GM12892 (cell line): ENCODE measurements at regions not wholly inside any gene's neighbourhood (a gene's known extent, or its start where the extent isn't known, plus 50 kb on each side); places are given as distances from the start of the nearest gene placed in this dataset.
A peak's percentile ranks its signal among the peaks of the same experiment; 100 is the strongest.

ENCODE experiments used
- DNase-seq: peaks from one replicate; pipeline ENCODE4 v3.0.0; 2011; ENCODE audit not compliant: insufficient read length
- FAIRE-seq: peaks from 2 replicates; lab custom pipeline; 2011; peaks lifted over from hg19 to GRCh38; lab: Jason Lieb, UNC
- POLR2A ChIP-seq: IDR thresholded peaks from 2 replicates; pipeline ENCODE4 v1.6.1; 2011; ENCODE audit warnings: low read depth, low read length, control low read depth
- POLR2AphosphoS5 ChIP-seq: IDR thresholded peaks from 2 replicates; pipeline ENCODE4 v1.6.1; 2011; ENCODE audit warnings: low read depth, low read length, control low read depth
- TAF1 ChIP-seq: IDR thresholded peaks from 2 replicates; pipeline ENCODE4 v1.6.1; 2011; ENCODE audit warnings: low read depth, mild to moderate bottlenecking, control low read depth, low read length, borderline replicate concordance

DNA sequence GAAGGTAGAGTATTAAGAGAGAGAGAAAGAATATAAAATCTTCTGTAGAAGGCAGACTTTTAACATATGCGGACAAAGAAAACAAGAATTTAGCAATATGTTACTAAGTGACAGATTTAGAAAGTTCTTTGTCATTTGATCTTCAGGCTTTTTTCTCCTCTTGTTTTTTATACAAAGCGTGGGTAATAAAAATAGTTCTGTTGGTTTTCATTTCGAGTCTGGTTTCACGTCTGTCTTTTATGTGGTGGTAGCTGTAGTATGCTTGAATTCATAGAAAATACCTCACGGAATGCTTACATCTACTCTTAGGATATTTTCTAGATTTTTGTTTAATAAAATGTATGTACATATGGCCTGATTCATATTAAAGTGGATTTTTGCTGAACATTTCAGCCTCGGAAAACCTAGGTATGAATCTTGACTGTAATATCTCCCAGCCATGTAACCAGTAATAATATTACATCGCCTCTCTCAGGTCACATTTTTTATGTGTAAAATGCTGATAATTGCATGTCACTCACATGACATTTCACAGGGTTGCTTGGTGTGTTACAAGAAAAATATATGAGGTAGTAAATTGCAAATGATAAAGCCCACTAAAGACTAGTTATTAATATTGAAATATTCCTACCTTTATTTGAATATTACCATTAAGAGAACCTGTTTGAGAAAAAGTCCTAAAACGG, 72.5 kb upstream of the TAF11L2 start:
- no peak for FAIRE-seq
- no peak for DNase-seq
- no peak for TF ChIP-seq POLR2A
- TF ChIP-seq TAF1: no peak
- TF ChIP-seq POLR2AphosphoS5: no peak

DNA sequence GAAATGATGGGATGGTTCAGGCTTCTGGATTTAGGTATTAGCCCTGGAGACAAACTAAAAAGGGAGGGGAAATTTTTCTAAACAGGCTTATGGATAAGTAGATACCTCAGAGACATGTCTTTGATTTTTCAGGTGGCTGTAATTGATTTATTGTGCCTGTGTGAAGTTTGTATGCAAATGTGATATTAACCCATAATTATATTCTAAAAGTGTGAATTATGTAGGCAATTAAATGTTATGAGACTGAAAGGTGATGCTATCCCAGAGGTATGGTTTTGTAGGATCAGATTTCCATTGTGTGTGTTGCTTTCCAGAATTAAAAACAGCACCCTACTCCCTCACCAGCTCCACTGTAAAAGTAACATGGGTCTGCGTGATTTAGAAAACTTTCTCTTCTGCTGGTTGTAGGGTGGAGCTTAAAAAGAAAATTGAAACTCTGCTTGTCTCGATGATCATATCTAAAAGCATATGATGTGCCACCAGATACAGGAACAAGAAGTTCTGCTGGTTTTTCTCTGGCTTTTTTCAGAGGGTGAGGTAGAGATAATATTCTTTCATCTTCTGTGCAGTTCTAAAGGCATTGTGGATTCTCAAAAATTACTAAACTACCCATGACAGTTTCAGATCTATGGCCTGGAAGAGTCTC, 71.8 kb upstream of the TAF11L2 start:
- peak; percentile 56 for FAIRE-seq
- DNase-seq: no peak
- no peak for TF ChIP-seq POLR2AphosphoS5
- TF ChIP-seq POLR2A: no peak
- no peak for TF ChIP-seq TAF1

DNA sequence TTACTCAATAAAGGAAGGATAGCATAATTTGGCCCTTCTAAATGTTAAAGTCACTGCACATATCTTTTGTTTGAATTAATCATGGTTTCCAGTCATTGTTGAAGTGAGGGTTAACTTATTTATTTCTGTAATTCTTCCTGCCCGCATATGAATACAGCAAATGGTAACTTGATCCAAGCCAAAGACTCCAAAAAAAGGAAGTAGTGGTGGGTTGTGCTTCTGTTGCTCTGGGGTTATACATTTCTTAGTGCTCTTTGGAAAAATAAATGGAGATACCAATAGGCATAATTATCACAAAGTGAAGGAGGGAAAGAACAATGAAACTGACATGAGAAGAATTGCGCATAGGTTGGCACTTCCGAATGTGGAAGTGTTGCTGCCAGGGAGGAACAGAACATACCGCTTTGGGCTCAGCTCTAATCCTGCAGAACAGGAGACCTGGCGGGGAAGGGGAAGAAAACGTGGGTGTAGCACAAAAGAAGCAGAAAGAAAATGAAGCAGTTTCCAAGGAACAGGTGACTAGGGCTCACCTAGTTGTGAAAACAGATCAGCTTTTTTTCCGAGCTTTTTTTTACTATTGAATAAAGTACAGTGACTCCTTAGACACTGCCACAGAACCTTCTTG, 69.7 kb upstream of the TAF11L2 start:
- FAIRE-seq (no peak), DNase-seq (no peak)
- TF ChIP-seq TAF1 (no peak), POLR2A (no peak), POLR2AphosphoS5 (no peak)

DNA sequence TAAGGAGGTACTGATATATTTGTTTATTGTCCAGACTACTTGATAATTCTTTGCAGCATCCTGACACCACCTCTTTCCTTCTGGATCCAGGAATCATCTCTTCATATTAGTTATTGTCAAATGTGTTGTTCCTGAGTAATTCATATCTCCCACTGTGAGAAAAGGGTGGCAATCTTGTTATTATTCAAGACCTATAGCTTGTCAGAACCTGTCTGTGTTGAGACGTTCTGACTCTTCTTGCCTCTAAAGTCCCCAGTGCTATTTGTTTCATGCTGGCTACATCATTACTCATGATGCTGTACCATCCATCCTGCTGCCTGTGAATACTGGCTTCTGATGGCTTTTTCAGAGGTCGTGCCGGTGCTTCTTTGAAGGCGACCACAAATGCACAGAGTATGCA, 68.7 kb upstream of the TAF11L2 start:
- no peak for DNase-seq
- TF ChIP-seq POLR2AphosphoS5 (no peak), POLR2A (no peak)
- FAIRE-seq: no peak

DNA sequence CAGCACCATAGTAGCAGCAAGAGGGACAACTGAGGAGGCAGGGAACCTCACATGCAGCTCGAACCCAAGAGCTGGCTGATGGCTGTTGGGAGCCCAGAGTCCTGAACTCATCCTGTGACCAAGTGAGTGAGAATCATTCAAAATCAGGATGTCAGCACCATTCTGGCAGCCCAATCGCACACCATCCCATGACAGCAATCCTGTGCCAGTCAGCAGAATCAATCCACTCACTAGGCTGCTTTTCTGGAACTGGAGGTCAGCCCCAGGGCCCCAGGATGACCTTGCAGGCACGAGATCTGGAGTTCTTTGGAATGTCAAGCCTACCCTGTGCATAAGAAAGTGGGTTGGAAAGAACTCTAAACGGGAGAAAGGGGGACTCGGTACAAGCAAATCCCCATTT, 67.8 kb upstream of the TAF11L2 start:
- TF ChIP-seq POLR2A (no peak), TAF1 (no peak), POLR2AphosphoS5 (no peak)
- no peak for DNase-seq
- FAIRE-seq: no peak

DNA sequence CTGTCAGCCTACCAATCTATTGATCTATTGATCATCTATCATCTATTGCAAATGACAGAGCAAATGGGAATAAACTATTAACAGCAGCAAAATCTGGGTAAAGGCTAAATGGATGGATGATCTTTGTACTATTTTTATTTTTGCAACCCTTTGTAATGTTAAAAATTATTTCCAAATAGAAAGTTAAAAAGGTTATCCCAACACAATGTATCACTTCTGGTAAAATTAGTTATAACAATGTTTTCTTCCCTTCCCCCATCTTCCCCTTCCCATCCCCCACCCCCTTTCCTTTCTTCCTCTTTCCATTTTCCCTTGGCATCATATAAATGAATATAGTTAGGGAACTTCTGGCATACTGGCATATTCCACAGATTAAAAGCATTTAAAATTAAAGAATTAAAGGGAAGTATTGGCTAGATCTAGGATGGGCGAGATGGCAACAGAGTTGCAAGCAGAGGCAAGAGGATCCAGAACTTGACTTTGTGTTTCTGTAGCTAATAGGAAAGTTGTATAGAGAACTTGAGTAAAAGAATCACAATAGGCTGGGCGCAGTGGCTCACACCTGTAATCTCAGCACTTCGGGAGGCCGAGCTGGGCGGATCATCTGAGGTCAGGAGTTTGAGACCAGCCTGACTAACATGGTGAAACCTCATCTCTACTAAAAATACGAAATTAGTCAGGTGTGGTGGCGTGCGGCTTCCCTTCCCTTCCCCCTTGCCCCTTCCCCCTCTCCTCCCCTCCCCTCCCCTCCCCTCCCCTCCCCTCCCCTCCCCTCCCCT, 66.6 kb upstream of the TAF11L2 start:
- no peak for FAIRE-seq
- no peak for DNase-seq
- TF ChIP-seq TAF1 (no peak), POLR2AphosphoS5 (no peak), POLR2A (no peak)

DNA sequence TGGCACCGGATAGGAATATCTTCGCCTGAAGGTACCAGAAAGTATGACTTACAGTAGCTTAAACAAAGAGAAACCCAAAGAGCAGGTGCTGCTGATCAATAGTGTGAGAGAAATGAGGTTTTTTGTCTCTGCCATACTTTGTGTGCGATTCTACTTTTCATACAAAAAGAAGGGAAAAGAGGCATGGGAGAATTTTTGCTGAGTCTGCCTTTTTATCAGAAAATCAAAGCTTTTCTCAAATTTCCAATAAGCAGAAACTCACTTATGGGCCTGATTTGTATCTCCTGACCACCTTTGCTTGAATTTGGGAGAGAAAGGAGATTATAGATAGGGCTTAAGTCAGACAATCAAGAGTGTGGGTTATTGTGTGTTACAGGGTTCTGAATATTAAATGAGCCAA, 65.5 kb upstream of the TAF11L2 start:
- no peak for FAIRE-seq
- no peak for TF ChIP-seq POLR2AphosphoS5
- TF ChIP-seq TAF1: no peak
- TF ChIP-seq POLR2A: no peak
- DNase-seq: no peak

DNA sequence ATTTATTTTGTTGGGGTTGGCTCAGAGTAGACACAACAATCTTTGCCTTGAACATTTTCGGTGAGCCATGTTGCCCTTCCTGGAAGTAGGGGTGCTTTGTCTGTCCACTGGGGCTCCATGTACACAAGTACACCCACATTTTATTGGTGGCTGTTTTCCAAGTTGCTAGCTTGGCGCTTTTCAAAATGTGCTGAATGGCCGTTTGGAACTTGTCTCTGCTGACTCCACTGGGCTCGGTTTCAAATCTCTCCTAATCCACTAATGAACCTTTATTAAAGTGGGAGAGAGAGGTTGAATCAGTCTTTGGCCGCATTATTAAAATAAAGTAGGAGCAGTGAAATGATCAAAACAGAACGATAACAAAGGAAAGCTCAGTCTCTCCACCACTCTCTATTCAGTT, 64.6 kb upstream of the TAF11L2 start:
- no peak for DNase-seq
- FAIRE-seq: no peak
- TF ChIP-seq POLR2A (no peak), POLR2AphosphoS5 (no peak), TAF1 (no peak)

DNA sequence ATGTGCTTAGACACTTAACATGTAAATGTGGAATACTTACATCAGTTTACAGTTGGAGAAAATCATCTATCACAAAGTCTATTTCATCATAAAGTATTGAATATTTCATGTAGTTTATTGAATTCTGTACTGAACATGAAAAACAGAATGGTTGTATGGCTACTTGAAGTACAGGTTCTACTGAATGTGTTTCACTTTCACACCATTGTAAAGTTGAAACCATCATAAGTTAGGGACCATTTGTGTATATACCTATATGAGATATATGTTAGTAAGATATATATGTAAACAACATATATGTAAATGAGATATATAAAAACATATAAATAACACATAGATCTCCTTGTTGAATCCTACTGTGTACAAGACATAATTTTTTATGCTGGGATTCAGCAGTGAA, 63.0 kb upstream of the TAF11L2 start:
- no peak for FAIRE-seq
- TF ChIP-seq TAF1: no peak
- TF ChIP-seq POLR2A: no peak
- no peak for TF ChIP-seq POLR2AphosphoS5
- DNase-seq: no peak

DNA sequence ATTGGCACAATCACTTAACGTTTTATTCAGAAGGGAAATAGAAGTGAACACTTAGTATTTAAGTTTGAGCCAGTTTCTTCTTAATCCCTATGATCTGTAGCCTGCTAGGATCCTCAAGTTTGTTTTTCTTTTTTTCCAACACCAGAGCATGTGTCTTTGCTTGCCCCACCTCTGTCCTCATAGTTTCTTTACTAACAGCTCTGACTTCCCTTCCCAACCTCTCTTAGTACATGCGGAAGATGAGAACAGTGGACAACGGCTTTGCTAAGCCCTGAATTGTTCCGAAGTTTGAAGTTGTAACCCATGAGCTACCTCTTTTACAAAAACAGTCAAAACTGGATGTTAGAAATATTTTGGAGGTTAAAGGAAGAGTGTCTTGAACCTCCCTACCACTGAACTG, 61.7 kb upstream of the TAF11L2 start:
- TF ChIP-seq POLR2A (no peak), POLR2AphosphoS5 (no peak)
- FAIRE-seq: no peak
- DNase-seq: no peak

DNA sequence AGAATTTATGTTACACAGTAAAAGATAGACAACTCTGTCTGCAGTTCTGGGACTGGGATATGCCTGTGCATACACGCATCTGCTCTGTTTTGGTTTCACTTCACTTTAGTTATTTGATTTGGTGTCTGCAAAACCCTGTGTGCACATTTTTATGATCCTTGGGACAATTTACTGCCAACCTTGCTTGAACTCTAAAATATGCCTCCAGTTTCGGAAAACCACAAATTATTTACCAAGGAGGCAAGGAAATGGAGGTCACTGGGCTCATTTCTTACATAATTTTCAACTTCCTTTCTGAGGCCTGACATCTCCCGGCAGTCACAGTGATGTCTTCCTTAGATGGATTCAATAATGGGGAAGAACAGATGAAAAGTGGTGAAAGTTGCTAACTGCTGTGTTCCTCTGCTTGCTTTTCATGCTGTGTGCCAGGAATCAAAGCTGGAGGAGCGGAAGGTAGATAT, 61.2 kb upstream of the TAF11L2 start:
- FAIRE-seq (no peak), DNase-seq (no peak)
- no peak for TF ChIP-seq POLR2AphosphoS5
- TF ChIP-seq POLR2A: no peak
- TF ChIP-seq TAF1: no peak

DNA sequence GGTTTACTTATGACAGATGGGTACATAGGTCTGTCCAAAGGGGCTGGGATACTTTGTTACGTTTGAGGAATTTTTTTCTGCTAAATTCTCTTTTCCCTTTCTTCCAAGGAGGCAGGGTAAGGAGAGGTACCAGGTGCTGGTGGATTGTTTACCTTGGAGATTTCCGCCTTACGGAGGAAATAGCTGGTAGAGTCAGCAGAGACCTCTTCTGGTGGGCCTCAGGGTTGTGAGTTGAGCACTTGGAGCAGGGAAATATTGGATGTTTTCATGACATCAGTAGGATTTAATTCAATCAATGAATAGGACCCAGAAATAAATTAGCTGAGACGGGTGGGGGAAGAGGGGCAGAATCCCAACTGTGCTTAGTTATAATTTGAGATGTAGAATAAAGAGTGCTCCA, 60.0 kb upstream of the TAF11L2 start:
- TF ChIP-seq POLR2A (no peak), TAF1 (no peak), POLR2AphosphoS5 (no peak)
- FAIRE-seq (no peak), DNase-seq (no peak)

DNA sequence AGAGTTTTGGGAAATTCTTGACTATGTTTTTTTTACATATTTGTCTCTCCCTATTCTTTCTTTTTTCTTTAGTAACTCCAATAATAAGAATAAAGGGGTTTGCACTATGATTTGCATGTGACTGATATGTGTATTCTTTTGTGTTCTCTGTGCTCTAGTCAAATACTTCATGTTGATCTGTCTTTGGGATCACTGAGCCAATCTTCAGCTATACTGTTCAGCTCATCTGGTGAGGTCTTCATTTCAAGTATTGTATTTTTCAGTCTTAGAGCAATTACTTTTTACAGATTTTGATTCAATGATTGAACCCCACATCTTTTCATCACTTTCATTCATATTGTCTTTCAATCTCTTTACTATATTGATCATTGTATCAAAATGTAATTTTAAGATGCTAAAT, 58.1 kb upstream of the TAF11L2 start:
- TF ChIP-seq TAF1: no peak
- no peak for TF ChIP-seq POLR2A
- TF ChIP-seq POLR2AphosphoS5: no peak
- FAIRE-seq: no peak
- no peak for DNase-seq
